ENCODE measurements at regions not wholly inside any gene's neighbourhood (a gene's known extent, or its start where the extent isn't known, plus 50 kb on each side); places are given as distances from the start of the nearest gene placed in this dataset.

DNA sequence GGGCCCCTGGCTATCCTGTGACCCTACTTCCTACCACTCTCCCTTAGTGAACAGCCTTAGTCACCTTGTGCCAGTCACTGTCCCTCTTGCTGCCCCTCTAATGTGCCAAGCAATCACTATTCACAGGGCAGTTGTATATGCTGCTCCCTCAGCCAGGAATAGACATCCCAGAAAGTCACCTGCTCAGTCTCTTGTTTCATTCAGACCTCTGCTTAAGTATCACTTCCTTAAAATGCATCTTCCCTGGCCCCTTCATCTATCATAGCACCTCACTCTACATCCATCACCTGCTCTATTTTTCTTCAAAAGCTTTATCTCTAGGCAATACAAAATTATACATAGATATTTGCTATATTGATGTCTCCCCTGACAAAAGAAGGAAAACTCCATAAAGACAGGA lies 328.4 kb upstream of the NFE2L3 start:
- TF ChIP-seq YY1 (IDR thresholded peaks at IDR 0.05; ENCODE audit: insufficient read depth, insufficient read length) (no peak), ZNF274 (IDR thresholded peaks at IDR 0.05; ENCODE audit: low read depth, low read length) (no peak)

All from NT2/D1 (cell line).